Erythroblast (primary cell): ENCODE measurements at regions not wholly inside any gene's neighbourhood (a gene's known extent, or its start where the extent isn't known, plus 50 kb on each side); places are given as distances from the start of the nearest gene placed in this dataset.
"Not testable (repeated sequence)": the region's sequence is repeated elsewhere in the genome, so short reads cannot be mapped to it uniquely, and the experiment has no call there.

Experiments used
- DNase-seq, 2 experiments: peaks; one replicate each; lab custom pipeline; 2025; lab: John Stamatoyannopoulos, UW
- GATA1 ChIP-seq: IDR thresholded peaks from 2 replicates; pipeline ENCODE4 v1.6.1; 2011; ENCODE audit warnings: low read depth, mild to moderate bottlenecking, control low read depth, low read length, moderate library complexity
- POLR2A ChIP-seq: IDR thresholded peaks from 2 replicates; pipeline ENCODE4 v1.6.1; 2011; ENCODE audit warnings: mild to moderate bottlenecking, low read length

GRCh38 chrX:45622538-45622937, 421.9 kb upstream of the DIPK2B start:
- no peak for TF ChIP-seq POLR2A
- no peak for TF ChIP-seq GATA1
- DNase-seq: no peak

- TF ChIP-seq GATA1 (no peak), POLR2A (no peak)
- no peak for DNase-seq
These were observed 421.4 kb upstream of the DIPK2B start for GRCh38 chrX:45622042-45622423.

GRCh38 chrX:45621376-45622041, 420.8 kb upstream of the DIPK2B start:
- TF ChIP-seq POLR2A: no peak
- no peak for TF ChIP-seq GATA1
- no peak for DNase-seq

GRCh38 chrX:45619290-45619689, 418.6 kb upstream of the DIPK2B start:
- no peak for DNase-seq
- TF ChIP-seq GATA1: no peak
- no peak for TF ChIP-seq POLR2A

GRCh38 chrX:45615591-45615990, 414.9 kb upstream of the DIPK2B start:
- DNase-seq: not testable (repeated sequence)

- TF ChIP-seq GATA1 (no peak), POLR2A (no peak)
These were observed 414.2 kb upstream of the DIPK2B start for GRCh38 chrX:45614853-45615252.

GRCh38 chrX:45602151-45602550, 401.5 kb upstream of the DIPK2B start:
- no peak for DNase-seq
- TF ChIP-seq GATA1: no peak
- TF ChIP-seq POLR2A: no peak

More at GRCh38 chrX:45614853-45615252, 414.2 kb upstream of the DIPK2B start:
- DNase-seq: no peak

GRCh38 chrX:45601052-45601451, 400.4 kb upstream of the DIPK2B start:
- TF ChIP-seq GATA1 (no peak), POLR2A (no peak)
- DNase-seq: no peak

GRCh38 chrX:45598861-45599260, 398.2 kb upstream of the DIPK2B start:
- TF ChIP-seq GATA1 (no peak), POLR2A (no peak)
- DNase-seq: no peak

- TF ChIP-seq GATA1 (no peak), POLR2A (no peak)
- no peak for DNase-seq
These were observed 395.6 kb upstream of the DIPK2B start for GRCh38 chrX:45596188-45596808.

- no peak for DNase-seq
These were observed 391.4 kb upstream of the DIPK2B start for GRCh38 chrX:45592101-45592500.

GRCh38 chrX:45591650-45592049, 391.0 kb upstream of the DIPK2B start:
- TF ChIP-seq POLR2A (no peak), GATA1 (no peak)
- no peak for DNase-seq

More at GRCh38 chrX:45592101-45592500, 391.4 kb upstream of the DIPK2B start:
- TF ChIP-seq POLR2A: no peak
- no peak for TF ChIP-seq GATA1

- DNase-seq: no peak
- TF ChIP-seq POLR2A (no peak), GATA1 (no peak)
These were observed 384.0 kb upstream of the DIPK2B start for GRCh38 chrX:45584717-45585116.

- TF ChIP-seq POLR2A: no peak
- TF ChIP-seq GATA1: no peak
- DNase-seq: no peak
These were observed 376.7 kb upstream of the DIPK2B start for GRCh38 chrX:45577361-45577760.

GRCh38 chrX:45571453-45571852, 370.8 kb upstream of the DIPK2B start:
- no peak for TF ChIP-seq GATA1
- no peak for TF ChIP-seq POLR2A

More at GRCh38 chrX:45571453-45571852, 370.8 kb upstream of the DIPK2B start:
- DNase-seq: no peak
